HCT116 (cell line): ENCODE measurements at regions not wholly inside any gene's neighbourhood (a gene's known extent, or its start where the extent isn't known, plus 50 kb on each side); places are given as distances from the start of the nearest gene placed in this dataset.

Source experiments
- POLR2A ChIP-seq: IDR thresholded peaks from 2 replicates; pipeline ENCODE4 v1.7.0; 2011; ENCODE audit warnings: borderline replicate concordance; ENCODE audit not compliant: insufficient read depth, insufficient read length; ENCODE audit errors: extremely low read depth
- SIN3A ChIP-seq: IDR thresholded peaks from 2 replicates; pipeline ENCODE4 v1.6.1; 2012; ENCODE audit warnings: low read depth
- SP1 ChIP-seq: IDR thresholded peaks from 2 replicates; pipeline ENCODE4 v1.6.1; 2012; ENCODE audit warnings: low read depth
- SRF ChIP-seq: IDR thresholded peaks from 2 replicates; pipeline ENCODE4 v1.6.1; 2012; ENCODE audit warnings: low read depth
- TF ChIP-seq, protein P1 (sequence below), 3 experiments: fragments of 200-600 bp in 1 of 3; sonication (generic) in 1 of 3; IDR thresholded peaks in 2 of 3; conservative IDR thresholded peaks in 1 of 3; 2 replicates each; pipeline ENCODE4 v1.5.1; 2012 to 2017; ENCODE audit warnings: low read depth in 2 of 3, low read length in 2 of 3, antibody characterized with exemption in 1 of 3, borderline replicate concordance in 1 of 3, control low read depth in 1 of 3, mild to moderate bottlenecking in 1 of 3, mixed read lengths in 1 of 3, mixed run types in 1 of 3, moderate library complexity in 1 of 3; ENCODE audit not compliant: insufficient read depth in 1 of 3
- TF ChIP-seq, protein P2 (sequence below): IDR thresholded peaks from 2 replicates; pipeline ENCODE4 v1.6.1; 2012; ENCODE audit warnings: low read depth

DNA sequence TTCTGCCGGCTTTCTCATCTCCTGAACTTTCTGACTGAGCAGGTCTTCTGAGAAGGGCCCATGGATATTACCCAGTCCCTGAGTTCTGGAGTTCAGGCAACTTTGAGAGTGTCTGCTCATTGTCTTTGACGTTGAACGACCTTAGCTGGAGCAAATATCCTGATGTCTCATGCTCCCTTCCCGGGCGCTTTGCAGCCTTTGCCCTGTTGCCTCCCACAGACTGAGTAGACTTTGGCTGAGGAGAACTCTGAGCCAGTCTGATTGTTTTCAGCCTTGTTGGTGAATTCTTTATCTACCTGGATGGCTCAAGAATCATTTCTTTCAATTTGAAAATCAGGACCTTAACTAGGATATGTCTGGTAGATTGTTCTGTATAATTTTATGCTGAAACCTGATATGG lies 353.7 kb downstream of the GLRX3 start:
- no peak for TF ChIP-seq POLR2A
- TF ChIP-seq, protein P1, sequence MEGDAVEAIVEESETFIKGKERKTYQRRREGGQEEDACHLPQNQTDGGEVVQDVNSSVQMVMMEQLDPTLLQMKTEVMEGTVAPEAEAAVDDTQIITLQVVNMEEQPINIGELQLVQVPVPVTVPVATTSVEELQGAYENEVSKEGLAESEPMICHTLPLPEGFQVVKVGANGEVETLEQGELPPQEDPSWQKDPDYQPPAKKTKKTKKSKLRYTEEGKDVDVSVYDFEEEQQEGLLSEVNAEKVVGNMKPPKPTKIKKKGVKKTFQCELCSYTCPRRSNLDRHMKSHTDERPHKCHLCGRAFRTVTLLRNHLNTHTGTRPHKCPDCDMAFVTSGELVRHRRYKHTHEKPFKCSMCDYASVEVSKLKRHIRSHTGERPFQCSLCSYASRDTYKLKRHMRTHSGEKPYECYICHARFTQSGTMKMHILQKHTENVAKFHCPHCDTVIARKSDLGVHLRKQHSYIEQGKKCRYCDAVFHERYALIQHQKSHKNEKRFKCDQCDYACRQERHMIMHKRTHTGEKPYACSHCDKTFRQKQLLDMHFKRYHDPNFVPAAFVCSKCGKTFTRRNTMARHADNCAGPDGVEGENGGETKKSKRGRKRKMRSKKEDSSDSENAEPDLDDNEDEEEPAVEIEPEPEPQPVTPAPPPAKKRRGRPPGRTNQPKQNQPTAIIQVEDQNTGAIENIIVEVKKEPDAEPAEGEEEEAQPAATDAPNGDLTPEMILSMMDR (IDR thresholded peaks at IDR 0.05 in 2 of 3, conservative IDR thresholded peaks at IDR 0.05 in 1 of 3; ENCODE audit: borderline replicate concordance in 1 of 3, insufficient read depth in 1 of 3, low read depth in 2 of 3, low read length in 2 of 3), result no peak
- no peak for TF ChIP-seq SRF
- TF ChIP-seq, protein P2, sequence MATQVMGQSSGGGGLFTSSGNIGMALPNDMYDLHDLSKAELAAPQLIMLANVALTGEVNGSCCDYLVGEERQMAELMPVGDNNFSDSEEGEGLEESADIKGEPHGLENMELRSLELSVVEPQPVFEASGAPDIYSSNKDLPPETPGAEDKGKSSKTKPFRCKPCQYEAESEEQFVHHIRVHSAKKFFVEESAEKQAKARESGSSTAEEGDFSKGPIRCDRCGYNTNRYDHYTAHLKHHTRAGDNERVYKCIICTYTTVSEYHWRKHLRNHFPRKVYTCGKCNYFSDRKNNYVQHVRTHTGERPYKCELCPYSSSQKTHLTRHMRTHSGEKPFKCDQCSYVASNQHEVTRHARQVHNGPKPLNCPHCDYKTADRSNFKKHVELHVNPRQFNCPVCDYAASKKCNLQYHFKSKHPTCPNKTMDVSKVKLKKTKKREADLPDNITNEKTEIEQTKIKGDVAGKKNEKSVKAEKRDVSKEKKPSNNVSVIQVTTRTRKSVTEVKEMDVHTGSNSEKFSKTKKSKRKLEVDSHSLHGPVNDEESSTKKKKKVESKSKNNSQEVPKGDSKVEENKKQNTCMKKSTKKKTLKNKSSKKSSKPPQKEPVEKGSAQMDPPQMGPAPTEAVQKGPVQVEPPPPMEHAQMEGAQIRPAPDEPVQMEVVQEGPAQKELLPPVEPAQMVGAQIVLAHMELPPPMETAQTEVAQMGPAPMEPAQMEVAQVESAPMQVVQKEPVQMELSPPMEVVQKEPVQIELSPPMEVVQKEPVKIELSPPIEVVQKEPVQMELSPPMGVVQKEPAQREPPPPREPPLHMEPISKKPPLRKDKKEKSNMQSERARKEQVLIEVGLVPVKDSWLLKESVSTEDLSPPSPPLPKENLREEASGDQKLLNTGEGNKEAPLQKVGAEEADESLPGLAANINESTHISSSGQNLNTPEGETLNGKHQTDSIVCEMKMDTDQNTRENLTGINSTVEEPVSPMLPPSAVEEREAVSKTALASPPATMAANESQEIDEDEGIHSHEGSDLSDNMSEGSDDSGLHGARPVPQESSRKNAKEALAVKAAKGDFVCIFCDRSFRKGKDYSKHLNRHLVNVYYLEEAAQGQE, result no peak
- TF ChIP-seq SIN3A, result no peak
- no peak for TF ChIP-seq SP1
